ENCODE measurements at regions not wholly inside any gene's neighbourhood (a gene's known extent, or its start where the extent isn't known, plus 50 kb on each side); places are given as distances from the start of the nearest gene placed in this dataset.

- no peak for DNase-seq (ENCODE audit: low read depth in 1 of 2, low spot score in 1 of 2)
- H3K4me3 ChIP-seq (replicated peaks; ENCODE audit: insufficient read depth, low read length) = no peak overlapping the region
- H3K27me3 ChIP-seq (ENCODE audit: insufficient read depth, poor library complexity, severe bottlenecking) = peaks cover 18% of the 10 kb centered on the region
- no peak overlapping the region for H3K27ac ChIP-seq (replicated peaks)
- TF ChIP-seq GABPA (IDR thresholded peaks at IDR 0.05; ENCODE audit: low read depth) (no peak), CTCF (IDR thresholded peaks at IDR 0.05; ENCODE audit: insufficient read depth, low read length) (no peak), REST (IDR thresholded peaks at IDR 0.05; ENCODE audit: insufficient replicate concordance, low read depth) (no peak), POLR2AphosphoS5 (IDR thresholded peaks at IDR 0.05; ENCODE audit: low read depth) (no peak), SPI1 (IDR thresholded peaks at IDR 0.05; ENCODE audit: borderline replicate concordance, low read depth) (no peak)
Measured at GRCh38 chr19:5225486-5226345, 114.9 kb downstream of the PTPRS start.

GRCh38 chr19:5224480-5224879, 116.1 kb downstream of the PTPRS start:
- Histone ChIP-seq H3K27ac (replicated peaks) (no peak overlapping the region), H3K27me3 (ENCODE audit: insufficient read depth, poor library complexity, severe bottlenecking) (peaks cover 9% of the 10 kb centered on the region), H3K4me3 (replicated peaks; ENCODE audit: insufficient read depth, low read length) (no peak overlapping the region)
- no peak for TF ChIP-seq GABPA (IDR thresholded peaks at IDR 0.05; ENCODE audit: low read depth)
- TF ChIP-seq POLR2AphosphoS5 (IDR thresholded peaks at IDR 0.05; ENCODE audit: low read depth) = no peak
- no peak for TF ChIP-seq REST (IDR thresholded peaks at IDR 0.05; ENCODE audit: insufficient replicate concordance, low read depth)
- no peak for TF ChIP-seq CTCF (IDR thresholded peaks at IDR 0.05; ENCODE audit: insufficient read depth, low read length)
- TF ChIP-seq SPI1 (IDR thresholded peaks at IDR 0.05; ENCODE audit: borderline replicate concordance, low read depth) = no peak
- DNase-seq (ENCODE audit: low read depth in 1 of 2, low spot score in 1 of 2) = no peak

- Histone ChIP-seq H3K27me3 (ENCODE audit: insufficient read depth, poor library complexity, severe bottlenecking) (no peaks in the 10 kb centered on the region), H3K4me3 (replicated peaks; ENCODE audit: insufficient read depth, low read length) (no peak overlapping the region), H3K27ac (replicated peaks) (no peak overlapping the region)
- DNase-seq (ENCODE audit: low read depth in 1 of 2, low spot score in 1 of 2) = no peak
- no peak for TF ChIP-seq GABPA (IDR thresholded peaks at IDR 0.05; ENCODE audit: low read depth)
- no peak for TF ChIP-seq SPI1 (IDR thresholded peaks at IDR 0.05; ENCODE audit: borderline replicate concordance, low read depth)
- no peak for TF ChIP-seq CTCF (IDR thresholded peaks at IDR 0.05; ENCODE audit: insufficient read depth, low read length)
- no peak for TF ChIP-seq REST (IDR thresholded peaks at IDR 0.05; ENCODE audit: insufficient replicate concordance, low read depth)
- no peak for TF ChIP-seq POLR2AphosphoS5 (IDR thresholded peaks at IDR 0.05; ENCODE audit: low read depth)
Measured at GRCh38 chr19:5222821-5223321, 117.7 kb downstream of the PTPRS start.
